GM21526 (cell line): ENCODE measurements at regions not wholly inside any gene's neighbourhood (a gene's known extent, or its start where the extent isn't known, plus 50 kb on each side); places are given as distances from the start of the nearest gene placed in this dataset.
"Not testable (repeated sequence)": the region's sequence is repeated elsewhere in the genome, so short reads cannot be mapped to it uniquely, and the experiment has no call there.

Source experiments
- ATAC-seq: cut with Tn5 transposase; IDR thresholded peaks from one replicate; pipeline ENCODE4 v1.9.1; 2021; ENCODE audit warnings: moderate library complexity; ENCODE audit not compliant: unreplicated experiment, low FRiP score

- no peak for ATAC-seq
Observed at GRCh38 chr17:73833775-73834488, 189.7 kb upstream of the SDK2 start.

DNA sequence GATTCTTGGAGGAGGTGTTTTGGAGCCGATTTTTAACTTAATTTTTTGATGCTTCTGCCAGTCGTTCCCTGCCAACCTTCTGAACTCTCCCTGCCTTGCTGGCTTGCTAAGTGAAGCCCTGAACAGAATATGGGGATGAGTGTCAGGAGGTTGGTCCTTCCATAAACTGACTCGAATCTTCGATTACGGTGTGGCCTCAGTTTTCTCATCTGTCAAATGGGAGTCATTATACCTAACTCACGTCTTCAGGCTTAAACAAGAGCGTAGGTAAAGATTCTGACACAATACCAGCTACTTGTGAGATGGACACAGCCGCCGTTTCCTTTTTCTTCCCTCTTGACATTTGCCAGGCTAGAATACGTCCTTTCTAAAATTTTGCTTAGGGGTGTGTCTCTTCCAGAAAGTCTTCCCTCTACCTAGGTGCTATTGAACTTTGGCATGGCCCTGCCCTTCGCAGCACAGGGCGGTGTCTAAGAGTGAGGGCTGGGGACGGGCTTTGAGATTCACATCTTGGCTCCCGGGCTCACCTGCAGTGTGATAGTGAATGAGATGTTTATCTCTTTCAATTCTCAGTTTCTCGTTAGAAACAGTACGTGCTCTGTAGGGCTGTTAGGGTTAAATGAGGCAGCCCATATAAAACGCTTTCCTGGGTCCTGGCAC, 190.6 kb upstream of the SDK2 start:
- no peak for ATAC-seq

- no peak for ATAC-seq
Observed at GRCh38 chr17:73835605-73836004, 191.4 kb upstream of the SDK2 start.

- no peak for ATAC-seq
Observed at GRCh38 chr17:73838815-73839214, 194.6 kb upstream of the SDK2 start.

- ATAC-seq = no peak
Observed at GRCh38 chr17:73840829-73841228, 196.6 kb upstream of the SDK2 start.

GRCh38 chr17:73841431-73842060, 197.3 kb upstream of the SDK2 start:
- ATAC-seq = no peak

DNA sequence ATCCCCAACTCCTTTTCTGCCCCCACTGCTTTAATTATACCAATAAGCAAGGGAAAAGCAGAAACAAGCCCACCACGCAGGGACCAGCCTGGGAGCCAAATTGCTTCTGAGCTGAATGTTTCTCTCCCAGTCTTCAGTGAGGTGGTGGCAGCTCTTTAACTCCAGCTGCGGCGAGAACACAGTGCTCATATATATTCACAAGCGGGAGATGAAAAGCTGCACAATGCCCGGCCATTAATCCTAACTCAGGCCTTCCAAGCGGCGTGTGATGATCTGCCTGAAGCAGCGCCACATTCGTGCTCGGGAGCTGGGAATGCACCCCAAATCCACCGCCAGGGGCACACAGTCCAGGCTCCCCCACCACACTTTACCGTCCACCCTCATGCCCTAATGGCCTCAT, 203.7 kb upstream of the SDK2 start:
- no peak for ATAC-seq

DNA sequence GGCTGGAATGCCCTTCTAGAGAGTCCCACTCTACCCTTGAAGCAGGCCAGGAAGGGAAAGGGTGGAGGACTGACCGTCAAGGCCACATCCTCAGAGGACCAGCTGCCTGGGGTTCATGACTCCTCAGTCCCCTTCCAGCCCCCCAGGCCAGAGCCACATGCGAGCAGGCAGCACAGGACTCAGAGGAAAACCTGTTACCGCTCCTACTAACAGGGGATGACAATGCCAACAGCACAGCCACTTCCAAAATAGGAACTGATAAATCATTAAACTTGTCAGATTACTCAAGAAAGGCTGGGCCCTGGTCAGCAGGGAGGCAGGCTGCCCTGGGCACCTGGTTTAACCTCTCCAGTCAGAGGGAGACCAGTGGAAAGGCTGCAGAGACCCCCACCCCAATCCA, 206.2 kb upstream of the SDK2 start:
- ATAC-seq = no peak

GRCh38 chr17:73851091-73851490, 206.8 kb upstream of the SDK2 start:
- no peak for ATAC-seq

DNA sequence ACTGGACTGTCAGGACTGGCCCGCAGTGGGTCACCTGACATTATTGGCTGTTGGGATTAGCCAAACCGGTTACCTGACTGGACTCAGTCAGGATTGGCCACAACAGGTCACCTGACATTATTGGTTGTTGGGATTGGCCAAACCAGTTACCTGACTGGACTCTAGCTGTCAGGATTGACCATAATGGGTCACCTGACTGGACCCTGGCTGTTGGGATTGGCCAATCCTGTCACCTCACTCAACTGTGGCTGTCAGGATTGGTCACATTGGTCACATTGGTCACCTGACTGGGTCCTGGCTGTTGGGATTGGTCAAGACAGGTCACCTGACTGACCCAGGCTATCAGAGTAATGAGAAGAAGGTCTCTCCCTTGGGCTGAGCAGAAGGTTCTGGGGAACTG, 207.7 kb upstream of the SDK2 start:
- no peak for ATAC-seq

DNA sequence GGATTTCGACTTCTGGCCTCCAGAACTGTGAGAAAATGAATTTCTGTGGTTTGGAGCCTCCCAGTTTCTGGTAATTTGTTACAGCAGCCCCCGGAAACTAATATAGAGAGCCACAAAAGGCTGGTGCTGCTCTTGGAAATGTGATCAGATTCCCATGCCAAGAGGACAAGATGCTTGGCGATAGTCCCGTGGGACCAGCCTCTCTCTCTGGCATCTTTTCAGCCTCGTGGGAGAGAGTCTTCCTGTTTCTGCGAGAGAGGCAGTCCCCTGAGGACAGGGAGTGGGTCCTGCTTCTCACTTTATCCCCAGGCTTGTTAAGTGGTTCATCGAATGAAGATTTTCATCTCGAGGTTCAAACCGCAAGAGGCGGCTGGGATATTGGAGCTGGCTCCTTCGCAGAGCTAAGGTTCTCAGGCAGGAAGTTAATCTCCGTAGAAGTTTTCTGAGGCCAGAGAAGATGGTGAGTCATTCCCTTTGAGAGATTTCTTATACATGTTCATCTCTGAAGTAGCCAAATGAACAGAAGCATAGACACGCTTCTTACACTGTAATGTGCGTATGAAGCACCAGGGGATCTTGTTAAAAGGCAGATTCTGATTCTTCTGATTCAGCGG, 211.6 kb upstream of the SDK2 start:
- ATAC-seq = no peak

- no peak for ATAC-seq
Observed at GRCh38 chr17:73856556-73856955, 212.3 kb upstream of the SDK2 start.

DNA sequence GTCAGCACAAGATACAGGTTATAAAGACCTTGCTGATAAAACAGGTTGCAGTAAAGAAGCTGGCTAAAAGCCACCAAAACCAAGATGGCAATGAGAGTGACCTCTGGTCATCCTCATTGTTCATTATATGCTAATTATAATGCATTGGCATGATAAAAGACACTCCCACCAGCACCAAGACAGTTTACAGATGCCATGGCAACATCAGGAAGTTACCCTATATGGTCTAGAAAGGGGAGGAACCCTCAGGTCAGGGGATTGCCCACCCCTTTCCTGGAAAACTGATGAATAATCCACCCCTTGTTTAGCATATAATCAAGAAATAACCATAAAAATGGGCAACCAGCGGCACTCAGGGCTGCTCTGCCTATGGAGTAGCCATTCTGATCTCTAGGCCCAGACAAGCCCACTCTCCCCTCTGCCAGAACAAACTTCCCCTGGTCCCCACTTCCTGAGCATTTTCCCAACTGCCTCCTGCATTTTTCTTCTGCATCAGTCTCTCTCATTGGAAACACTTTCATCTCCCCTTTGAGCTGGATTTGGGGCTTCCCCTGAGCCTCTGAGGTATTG, 215.3 kb upstream of the SDK2 start:
- not testable (repeated sequence) for ATAC-seq

DNA sequence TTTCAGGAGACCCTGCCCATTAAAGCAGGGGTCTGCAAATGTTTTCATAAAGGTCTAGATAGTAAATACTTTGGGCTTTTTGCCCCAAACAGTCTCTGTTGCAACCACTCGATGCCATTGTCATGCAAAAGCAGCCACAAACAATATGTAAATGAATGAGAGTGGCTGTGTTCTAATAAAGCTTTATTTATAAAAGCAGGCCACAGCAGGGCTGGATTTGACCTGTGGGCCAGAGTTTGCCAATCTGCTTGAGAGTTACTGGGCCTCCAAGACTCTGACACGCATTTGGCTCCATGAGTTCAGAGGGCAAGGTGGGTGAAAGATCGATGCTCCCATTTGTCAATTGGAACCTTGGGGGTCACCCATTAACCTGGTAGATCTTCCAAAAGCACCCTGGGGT, 217.3 kb upstream of the SDK2 start:
- ATAC-seq = no peak

DNA sequence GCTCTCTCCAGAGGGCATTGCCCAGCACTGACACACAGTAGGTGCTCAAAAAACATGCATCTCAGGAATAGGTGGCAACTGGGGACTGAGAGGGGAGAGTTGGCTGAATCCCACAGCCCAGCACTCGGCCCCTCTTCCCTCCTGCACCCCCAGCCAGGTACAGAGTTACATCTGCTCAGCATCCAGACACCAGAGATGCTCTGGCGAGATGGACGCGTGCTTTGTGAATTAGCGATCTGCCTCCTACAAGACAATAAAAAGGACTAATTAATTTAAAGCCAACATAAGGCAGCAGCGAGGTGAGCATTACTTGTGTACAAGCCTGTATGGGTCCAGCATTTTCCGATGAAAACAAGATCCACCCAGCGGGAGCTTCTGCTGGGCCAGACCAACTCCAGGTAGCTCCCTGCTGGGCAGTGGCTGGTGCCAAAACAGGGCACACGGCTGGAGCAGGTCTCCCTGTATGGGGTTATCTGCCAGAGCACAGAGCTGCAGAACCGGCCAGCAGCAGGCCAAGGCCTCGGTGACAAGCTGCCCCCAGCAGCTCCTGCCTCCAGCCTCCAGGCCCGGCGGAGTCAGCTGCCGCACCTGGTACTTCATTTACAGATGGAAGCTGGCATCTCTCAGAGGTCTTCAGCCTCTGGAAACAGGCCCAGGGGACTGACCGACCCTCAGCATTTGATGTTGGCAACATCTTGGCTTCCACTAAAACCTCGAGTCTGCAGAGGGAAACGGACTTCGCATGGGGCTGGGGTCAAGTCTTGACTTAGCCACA, 219.7 kb upstream of the SDK2 start:
- no peak for ATAC-seq

DNA sequence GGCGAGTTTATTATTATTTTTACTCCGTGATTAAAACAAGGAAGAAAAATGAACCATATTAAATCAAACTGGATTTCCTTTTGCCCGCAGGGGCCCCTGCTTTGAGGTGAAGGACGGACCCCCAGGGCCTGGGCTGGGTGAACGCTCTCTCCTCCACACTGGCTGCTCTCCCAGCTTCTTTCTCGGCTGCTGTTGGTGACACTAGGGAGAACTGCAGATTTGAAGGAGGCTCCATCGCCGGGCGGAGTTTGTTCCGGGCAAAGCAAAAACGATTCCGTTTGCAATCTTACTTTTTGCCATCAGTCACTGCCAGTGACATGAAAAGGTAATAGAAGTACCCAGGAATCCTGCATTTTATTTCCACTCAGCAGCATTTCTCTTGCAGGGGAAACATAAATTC, 221.6 kb upstream of the SDK2 start:
- no peak for ATAC-seq

DNA sequence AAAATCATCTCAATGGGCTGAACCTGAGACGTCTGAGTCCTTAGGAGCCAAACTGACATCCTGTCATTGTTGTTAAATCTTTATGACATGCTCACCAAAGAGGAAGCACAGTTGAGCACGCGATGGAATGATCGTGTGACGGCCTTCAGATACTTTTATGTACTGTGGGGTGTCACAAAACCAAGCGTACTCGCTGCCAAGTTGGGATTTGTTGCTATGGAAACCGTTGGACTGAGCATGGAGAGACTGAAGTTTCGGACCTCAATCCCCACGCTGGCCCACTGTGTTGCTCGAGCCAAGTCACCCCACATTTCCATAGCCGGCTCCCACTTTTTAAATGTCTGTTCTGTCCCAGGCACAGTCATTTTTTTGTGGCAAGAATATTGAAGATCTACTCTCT, 222.8 kb upstream of the SDK2 start:
- no peak for ATAC-seq

DNA sequence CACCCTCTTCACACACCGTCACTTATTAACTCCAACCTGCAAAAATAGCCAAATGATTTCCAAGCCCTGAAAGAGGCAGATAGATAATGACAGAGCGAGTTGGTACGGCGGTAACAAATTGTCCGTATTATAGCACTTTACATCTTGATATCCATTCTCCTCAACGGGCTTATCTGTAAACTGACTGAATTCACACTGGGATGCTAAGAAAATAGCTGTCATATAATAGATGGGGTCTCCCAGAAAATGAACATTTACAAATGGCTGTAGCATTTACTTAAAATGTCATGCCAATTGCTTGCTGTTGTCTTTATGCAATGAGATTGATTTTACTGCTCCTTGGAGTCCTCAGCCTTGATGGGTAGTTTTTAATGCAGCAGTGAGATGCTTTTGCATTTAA, 225.8 kb upstream of the SDK2 start:
- no peak for ATAC-seq

- no peak for ATAC-seq
Observed at GRCh38 chr17:73870473-73870872, 226.2 kb upstream of the SDK2 start.

GRCh38 chr17:73872816-73873215, 228.6 kb upstream of the SDK2 start:
- ATAC-seq = no peak
